ENCODE measurements at regions not wholly inside any gene's neighbourhood (a gene's known extent, or its start where the extent isn't known, plus 50 kb on each side); places are given as distances from the start of the nearest gene placed in this dataset.

- H3K4me3 ChIP-seq (replicated peaks in 1 of 2; ENCODE audit: low read depth in 1 of 2, low read length in 2 of 2) = no peak overlapping the region
- no peaks in the 10 kb centered on the region for H3K79me2 ChIP-seq (ENCODE audit: insufficient read depth, low read length)
- H3K27ac ChIP-seq (ENCODE audit: low read depth, low read length) = no peak overlapping the region
- ChIA-PET RAD21 (ENCODE audit: low non-redundant PET in 1 of 2, low total read pairs in 2 of 2, uncharacterized antibody in 2 of 2, unreplicated experiment in 2 of 2) (no interaction called here), POLR2A (no interaction called here), CTCF (no interaction called here)
- intact Hi-C loops (cut with micrococcal nuclease) = no loop called here
- TF ChIP-seq, protein P1, sequence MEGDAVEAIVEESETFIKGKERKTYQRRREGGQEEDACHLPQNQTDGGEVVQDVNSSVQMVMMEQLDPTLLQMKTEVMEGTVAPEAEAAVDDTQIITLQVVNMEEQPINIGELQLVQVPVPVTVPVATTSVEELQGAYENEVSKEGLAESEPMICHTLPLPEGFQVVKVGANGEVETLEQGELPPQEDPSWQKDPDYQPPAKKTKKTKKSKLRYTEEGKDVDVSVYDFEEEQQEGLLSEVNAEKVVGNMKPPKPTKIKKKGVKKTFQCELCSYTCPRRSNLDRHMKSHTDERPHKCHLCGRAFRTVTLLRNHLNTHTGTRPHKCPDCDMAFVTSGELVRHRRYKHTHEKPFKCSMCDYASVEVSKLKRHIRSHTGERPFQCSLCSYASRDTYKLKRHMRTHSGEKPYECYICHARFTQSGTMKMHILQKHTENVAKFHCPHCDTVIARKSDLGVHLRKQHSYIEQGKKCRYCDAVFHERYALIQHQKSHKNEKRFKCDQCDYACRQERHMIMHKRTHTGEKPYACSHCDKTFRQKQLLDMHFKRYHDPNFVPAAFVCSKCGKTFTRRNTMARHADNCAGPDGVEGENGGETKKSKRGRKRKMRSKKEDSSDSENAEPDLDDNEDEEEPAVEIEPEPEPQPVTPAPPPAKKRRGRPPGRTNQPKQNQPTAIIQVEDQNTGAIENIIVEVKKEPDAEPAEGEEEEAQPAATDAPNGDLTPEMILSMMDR (IDR thresholded peaks at IDR 0.05 in 2 of 3, conservative IDR thresholded peaks at IDR 0.05 in 1 of 3; ENCODE audit: borderline replicate concordance in 1 of 3, insufficient read depth in 1 of 3, low read depth in 2 of 3, low read length in 2 of 3) = no peak
- no peak for TF ChIP-seq REST (IDR thresholded peaks at IDR 0.05; ENCODE audit: low read depth)
- TF ChIP-seq SP1 (IDR thresholded peaks at IDR 0.05; ENCODE audit: low read depth) = no peak
- TF ChIP-seq FOSL1 (IDR thresholded peaks at IDR 0.05; ENCODE audit: low read depth) = no peak
- TF ChIP-seq EGR1 (IDR thresholded peaks at IDR 0.05; ENCODE audit: low read depth) = no peak
- no peak for TF ChIP-seq SRF (IDR thresholded peaks at IDR 0.05; ENCODE audit: low read depth)
- no peak for TF ChIP-seq CEBPB (IDR thresholded peaks at IDR 0.05; ENCODE audit: low read depth)
- TF ChIP-seq, protein P2, sequence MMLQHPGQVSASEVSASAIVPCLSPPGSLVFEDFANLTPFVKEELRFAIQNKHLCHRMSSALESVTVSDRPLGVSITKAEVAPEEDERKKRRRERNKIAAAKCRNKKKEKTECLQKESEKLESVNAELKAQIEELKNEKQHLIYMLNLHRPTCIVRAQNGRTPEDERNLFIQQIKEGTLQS (IDR thresholded peaks at IDR 0.05) = no peak
- no peak for TF ChIP-seq ZNF274 (IDR thresholded peaks at IDR 0.05; ENCODE audit: low read depth, low read length)
- TF ChIP-seq, protein P3, sequence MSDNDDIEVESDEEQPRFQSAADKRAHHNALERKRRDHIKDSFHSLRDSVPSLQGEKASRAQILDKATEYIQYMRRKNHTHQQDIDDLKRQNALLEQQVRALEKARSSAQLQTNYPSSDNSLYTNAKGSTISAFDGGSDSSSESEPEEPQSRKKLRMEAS (IDR thresholded peaks at IDR 0.05) = no peak
- TF ChIP-seq ELF1 (IDR thresholded peaks at IDR 0.05; ENCODE audit: borderline replicate concordance, low read depth) = no peak
- TF ChIP-seq POLR2AphosphoS5 (IDR thresholded peaks at IDR 0.05; ENCODE audit: low read depth, low read length) = no peak
- no peak for TF ChIP-seq CBX3 (IDR thresholded peaks at IDR 0.05; ENCODE audit: low read depth)
- TF ChIP-seq RAD21 (IDR thresholded peaks at IDR 0.05; ENCODE audit: low read depth) = no peak
- no peak for TF ChIP-seq ZFX (IDR thresholded peaks at IDR 0.05)
- no peak for TF ChIP-seq ZBTB33 (IDR thresholded peaks at IDR 0.05; ENCODE audit: extremely low read depth, insufficient replicate concordance, low read length)
- DNase-seq (ENCODE audit: low read depth, low spot score) (no peak), ATAC-seq (no peak)
- no peaks in the 10 kb centered on the region for H3K4me1 ChIP-seq (ENCODE audit: control insufficient read depth in 1 of 2, insufficient read depth in 2 of 2, low read length in 2 of 2)
- no peaks in the 10 kb centered on the region for H3K27me3 ChIP-seq (ENCODE audit: insufficient read depth, low read length)
- no peaks in the 10 kb centered on the region for H3K9me2 ChIP-seq (ENCODE audit: insufficient read depth)
- no peaks in the 10 kb centered on the region for H4K20me1 ChIP-seq (ENCODE audit: insufficient read depth)
- no peak overlapping the region for H3K9ac ChIP-seq (ENCODE audit: low read length)
- H3K4me2 ChIP-seq (ENCODE audit: low read length) = no peak overlapping the region
- BruUV-seq (replicated peaks) = no TSS peak
- no peaks in the 10 kb centered on the region for H3K9me3 ChIP-seq (ENCODE audit: control insufficient read depth in 1 of 2, insufficient read depth in 1 of 2, low read depth in 1 of 2, low read length in 2 of 2)
- H3K36me3 ChIP-seq (ENCODE audit: control insufficient read depth in 1 of 2, insufficient read depth in 2 of 2, low read length in 2 of 2) = no peaks in the 10 kb centered on the region
- no peak overlapping the region for H2AFZ ChIP-seq (ENCODE audit: low read depth, low read length, poor library complexity, severe bottlenecking)
These were observed 276.3 kb downstream of the RND3 start for GRCh38 chr2:150211164-150211631.
